GOT3 (cell line): ENCODE measurements at regions not wholly inside any gene's neighbourhood (a gene's known extent, or its start where the extent isn't known, plus 50 kb on each side); places are given as distances from the start of the nearest gene placed in this dataset.

ENCODE experiments used
- DNase-seq: peaks from one replicate; lab custom pipeline; 2025; ENCODE audit warnings: mixed read lengths; lab: John Stamatoyannopoulos, UW

DNA sequence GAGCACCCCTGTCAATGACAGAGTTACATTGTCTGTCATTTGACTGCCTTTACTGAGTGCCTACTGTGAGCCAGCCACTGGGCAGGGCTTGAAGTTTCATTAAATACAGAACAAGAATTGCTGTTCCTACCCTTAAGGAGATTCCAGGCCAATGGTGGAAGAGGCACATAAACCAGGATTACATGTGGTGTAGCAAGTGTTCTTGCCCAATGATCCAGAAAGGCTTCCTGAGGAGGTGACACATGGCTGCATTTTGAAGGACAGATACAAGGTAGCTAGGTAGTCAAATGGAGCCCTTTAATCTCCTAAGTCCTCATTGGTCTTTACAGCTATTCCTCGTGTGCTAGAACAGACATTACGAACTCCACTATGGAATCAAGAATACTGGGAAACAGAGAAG, 312.7 kb downstream of the ETAA1 start:
- DNase-seq: no peak

DNA sequence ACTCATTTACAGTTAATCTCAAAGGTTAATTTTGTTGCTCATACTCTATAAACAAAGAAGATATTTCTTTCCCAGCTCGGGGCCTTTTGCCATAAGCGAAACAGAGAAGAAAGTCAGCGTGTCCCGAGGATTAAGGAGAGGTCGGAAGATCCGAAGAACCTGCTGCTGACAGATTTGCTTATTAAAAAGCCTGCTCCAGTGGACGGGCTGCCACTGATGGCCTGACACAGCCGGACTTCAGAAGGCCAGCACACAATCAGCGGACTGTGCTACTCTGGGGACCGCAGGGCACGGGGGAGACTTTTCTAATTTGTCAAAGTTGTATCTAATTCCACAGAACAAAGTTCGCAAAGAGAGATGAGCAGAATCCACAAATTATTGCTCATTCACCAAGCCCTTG, 315.4 kb downstream of the ETAA1 start:
- no peak for DNase-seq

- no peak for DNase-seq
Measured at GRCh38 chr2:67713376-67713775, 316.2 kb downstream of the ETAA1 start.

- DNase-seq: no peak
Measured at GRCh38 chr2:67716895-67717396, 319.8 kb downstream of the ETAA1 start.

GRCh38 chr2:67717692-67718091, 320.6 kb downstream of the ETAA1 start:
- no peak for DNase-seq

DNA sequence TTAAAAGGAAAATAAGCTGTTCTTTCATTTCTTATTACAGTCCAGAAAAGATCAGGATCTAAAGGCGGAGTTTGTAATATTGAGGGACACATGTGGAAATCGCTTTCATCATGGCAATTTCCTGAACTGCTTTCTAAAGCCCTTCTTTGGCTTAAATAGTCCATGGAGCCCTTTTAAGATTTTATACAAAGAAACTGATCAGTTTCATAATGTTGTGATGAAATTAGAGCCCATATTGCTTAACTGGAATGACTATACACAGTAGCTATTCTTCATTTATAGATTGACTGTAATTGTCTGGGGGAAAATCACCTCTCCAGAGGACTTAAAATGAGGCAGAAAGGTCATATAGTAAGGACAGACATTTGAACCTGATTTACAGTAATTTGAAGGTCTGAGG, 322.2 kb downstream of the ETAA1 start:
- DNase-seq: no peak

GRCh38 chr2:67721516-67721915, 324.4 kb downstream of the ETAA1 start:
- no peak for DNase-seq

GRCh38 chr2:67724261-67724660, 327.1 kb downstream of the ETAA1 start:
- DNase-seq: no peak

GRCh38 chr2:67725731-67726130, 328.6 kb downstream of the ETAA1 start:
- no peak for DNase-seq

- no peak for DNase-seq
Measured at GRCh38 chr2:67726416-67726815, 329.3 kb downstream of the ETAA1 start.

DNA sequence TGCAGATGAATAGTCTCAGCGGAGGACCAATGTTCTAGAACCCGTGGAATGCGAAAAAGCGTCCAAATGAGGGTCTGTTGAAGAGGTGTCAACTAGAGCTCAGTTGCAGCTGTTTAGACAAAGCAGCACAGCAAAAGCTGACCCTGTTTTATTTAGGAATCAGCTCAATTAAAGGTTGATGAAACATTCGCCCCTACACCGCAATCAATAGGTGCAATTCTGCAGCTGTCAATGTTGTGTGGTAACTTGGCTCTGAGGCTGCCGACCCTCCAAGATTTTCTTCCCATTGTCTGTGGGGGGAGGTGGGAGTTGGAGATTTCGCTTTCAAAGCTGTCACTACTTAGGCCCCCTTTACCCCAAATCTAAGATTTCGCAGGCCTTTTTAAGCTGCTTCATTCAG, 330.0 kb downstream of the ETAA1 start:
- no peak for DNase-seq

DNA sequence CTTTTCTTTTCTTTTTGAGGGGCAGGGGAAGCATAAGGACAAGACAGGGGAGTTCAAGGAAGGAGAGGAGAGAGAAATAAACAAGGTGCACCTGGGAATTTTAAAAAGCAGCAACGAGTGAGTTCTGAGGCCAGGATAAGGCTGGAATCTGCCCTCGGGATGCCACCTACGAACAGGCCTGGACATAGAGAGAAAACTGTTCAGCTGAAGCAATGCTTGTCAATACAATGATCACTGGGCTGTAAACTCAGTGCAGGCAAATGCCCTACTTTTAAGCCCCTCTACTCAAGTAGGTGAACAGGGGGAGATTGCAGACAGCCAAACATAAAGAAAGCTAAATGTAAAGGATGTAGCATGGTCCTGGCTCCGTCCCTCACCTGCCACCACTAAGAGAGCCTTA, 330.5 kb downstream of the ETAA1 start:
- DNase-seq: no peak

GRCh38 chr2:67729474-67729873, 332.3 kb downstream of the ETAA1 start:
- DNase-seq: no peak

- DNase-seq: no peak
Measured at GRCh38 chr2:67733517-67733916, 329.3 kb downstream of the C1D start.

GRCh38 chr2:67752199-67752598, 310.6 kb downstream of the C1D start:
- no peak for DNase-seq

- no peak for DNase-seq
Measured at GRCh38 chr2:67752969-67753368, 309.8 kb downstream of the C1D start.

DNA sequence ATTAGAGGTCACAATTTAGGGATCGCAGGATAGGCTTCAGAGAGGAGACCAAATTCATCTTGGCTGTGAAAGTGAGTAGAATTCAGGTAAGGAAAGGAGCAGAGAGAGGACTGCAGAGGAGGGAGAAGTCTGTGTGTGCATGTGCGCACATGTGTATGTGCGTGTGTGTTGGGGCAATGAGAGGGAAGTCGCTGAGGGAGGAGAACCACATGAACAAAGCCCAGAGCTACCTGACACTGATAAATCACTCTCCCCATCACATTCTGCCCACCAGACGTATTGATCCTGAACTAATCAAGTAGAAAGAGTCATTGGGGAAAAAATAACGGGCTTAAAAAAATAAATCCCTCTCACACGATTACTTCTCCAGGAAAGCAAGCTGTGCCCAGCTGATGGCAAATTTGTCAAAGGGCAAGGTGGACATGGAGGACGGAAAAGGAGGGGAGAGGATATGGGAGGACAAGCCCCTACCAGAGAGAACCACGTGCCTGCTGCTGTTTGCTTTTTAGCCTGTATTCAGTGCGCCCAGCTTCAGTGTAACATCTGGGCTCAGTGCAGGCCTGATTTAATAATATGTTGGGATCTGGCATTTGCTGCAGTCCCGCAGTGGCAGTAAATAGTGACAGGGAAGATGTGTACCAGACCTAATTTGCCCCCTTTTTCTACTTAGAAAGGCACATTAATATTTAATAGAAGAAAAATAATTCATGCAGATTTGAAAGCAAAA, 307.5 kb downstream of the C1D start:
- no peak for DNase-seq

GRCh38 chr2:67760995-67761394, 301.8 kb downstream of the C1D start:
- DNase-seq: no peak

DNA sequence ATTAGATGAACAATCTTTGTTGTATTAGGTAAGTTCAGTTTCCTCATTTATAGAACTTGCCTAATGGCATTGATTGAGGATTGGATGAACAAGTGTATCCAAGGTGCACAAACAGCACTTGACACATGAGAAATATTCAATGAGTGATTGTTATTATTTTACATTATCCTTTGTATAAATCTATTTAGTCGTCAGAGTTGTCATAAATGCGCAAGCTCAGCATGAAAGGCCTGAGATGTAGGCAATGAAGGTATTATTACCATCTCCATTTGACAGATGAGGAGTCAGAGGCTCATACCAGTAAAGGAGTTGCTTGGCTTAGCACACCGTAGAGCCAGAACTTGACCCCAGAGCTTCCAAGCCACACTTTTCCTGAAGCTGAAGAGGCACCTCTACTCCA, 291.4 kb downstream of the C1D start:
- DNase-seq: no peak

DNA sequence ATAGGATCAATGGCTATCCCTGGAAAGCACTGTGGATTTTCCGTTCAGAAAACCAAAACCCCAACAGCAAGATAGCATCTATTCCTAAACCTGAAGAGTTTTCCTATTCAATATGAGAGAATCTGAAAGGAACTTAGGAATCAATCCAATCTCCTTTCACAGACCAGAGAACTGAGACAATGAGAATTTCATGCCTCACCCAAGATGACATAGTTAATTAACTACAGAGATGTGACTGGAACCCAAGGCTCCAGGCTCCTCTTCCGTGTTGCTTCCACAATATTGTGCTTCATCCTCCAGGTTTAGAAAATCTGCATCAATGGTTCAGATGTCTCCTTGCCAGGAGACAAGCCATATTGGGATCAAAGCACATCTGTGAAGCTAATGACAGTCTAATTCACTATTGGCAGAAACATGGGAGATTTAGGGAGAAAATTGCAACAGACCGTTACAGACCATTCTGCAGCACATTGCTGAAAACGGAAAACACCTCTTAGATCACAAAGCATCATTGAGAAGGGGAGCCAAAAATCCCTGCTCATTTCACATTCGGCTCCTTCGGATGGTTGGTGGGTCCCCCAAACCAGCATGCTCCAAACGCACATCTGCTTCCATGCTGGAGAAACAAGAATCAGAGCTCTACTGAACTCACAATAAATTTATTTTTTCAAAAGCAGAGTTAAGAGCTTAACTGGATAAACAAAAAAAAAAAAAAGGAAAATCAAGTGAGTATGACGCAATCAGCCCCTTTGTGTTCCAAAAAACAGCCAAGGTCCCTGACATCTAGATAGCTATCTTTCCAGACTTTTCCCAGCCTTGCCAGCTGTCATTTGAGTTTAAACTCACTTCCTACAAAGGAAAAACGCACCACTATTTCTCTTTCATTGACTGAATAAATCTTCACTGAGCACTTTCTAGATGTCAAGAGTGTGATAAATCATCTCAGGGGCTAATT, 290.3 kb downstream of the C1D start:
- DNase-seq: no peak

GRCh38 chr2:67773851-67774250, 289.0 kb downstream of the C1D start:
- no peak for DNase-seq

- DNase-seq: no peak
Measured at GRCh38 chr2:67776276-67776675, 286.5 kb downstream of the C1D start.

DNA sequence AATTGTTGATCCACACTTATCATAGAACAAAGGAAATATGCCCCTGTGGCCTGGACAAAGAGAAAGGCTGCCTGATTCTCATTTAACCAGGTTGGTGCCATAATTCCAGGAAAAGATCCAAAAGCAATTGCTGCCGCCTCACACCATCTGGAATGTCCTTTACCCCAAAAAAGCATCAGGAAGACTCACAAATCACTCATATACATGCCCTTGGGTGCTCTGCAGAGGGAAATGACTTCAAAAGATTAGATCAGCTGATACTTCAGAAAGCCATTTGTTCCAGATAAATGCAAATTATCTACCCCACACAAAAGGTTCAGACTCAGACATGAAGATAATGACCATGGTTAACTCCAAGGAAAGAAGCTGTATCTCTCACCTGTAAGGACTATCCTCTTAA, 285.8 kb downstream of the C1D start:
- no peak for DNase-seq
